Left renal pelvis (tissue), 4 donors: ENCODE measurements at regions not wholly inside any gene's neighbourhood (a gene's known extent, or its start where the extent isn't known, plus 50 kb on each side); places are given as distances from the start of the nearest gene placed in this dataset.
"Not testable (repeated sequence)": the region's sequence is repeated elsewhere in the genome, so short reads cannot be mapped to it uniquely, and the experiment has no call there.

Source experiments
- DNase-seq, 4 donors: peaks; one replicate each; pipeline ENCODE4 v3.0.0-alpha.2; 2013; ENCODE audit warnings: low read depth in 4 of 4, low spot score in 3 of 4

DNA sequence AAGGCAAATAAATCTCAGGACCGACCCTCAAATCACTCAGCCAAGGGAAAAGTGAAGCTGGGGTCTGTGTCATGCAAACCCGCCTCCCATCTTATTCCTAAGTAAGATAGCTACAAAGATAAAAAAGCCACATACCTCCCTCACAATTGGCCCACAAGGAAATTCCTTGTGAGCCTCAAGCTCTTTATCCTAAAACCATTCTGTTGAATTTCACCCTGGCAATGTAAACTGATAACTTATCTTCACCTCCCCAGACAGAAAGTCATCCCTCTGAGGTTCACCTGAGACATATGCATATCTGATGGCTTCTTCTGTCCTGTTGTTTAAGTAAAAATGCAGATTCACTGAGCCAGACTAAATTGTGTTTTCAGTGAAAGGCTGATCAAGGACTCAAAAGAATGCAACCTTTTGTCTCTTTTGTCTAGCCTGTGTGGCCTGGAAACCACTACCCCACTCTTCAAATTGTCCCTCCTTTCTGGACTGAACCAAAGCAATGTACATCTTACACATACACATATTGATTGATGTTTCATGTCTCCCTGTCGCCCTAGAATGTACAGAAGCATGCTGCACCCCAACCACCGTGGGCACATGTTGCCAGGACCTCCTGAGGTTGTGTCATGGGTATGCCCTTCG is 91.3 kb downstream of the MFAP3L start:
- no peak for DNase-seq

DNA sequence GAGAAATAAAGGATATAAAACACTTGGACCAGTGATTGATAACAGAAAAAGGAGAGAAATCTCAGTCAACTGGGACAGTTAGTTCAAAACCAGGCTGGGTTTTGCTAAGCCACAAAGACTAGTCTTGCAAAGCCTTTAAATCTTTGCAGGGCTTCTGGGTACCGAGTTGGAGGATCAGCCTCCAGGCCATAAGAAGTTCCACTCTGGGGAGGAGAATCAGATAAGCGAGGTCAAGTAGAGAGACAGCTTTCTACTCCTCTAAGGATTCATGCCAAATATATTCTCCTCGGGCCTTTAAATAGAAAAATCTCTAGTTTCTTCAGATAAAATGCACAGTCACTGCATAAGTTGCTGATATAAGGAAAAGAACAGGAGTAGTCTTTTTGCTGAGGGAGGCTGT is 92.7 kb downstream of the MFAP3L start:
- DNase-seq: no peak

DNA sequence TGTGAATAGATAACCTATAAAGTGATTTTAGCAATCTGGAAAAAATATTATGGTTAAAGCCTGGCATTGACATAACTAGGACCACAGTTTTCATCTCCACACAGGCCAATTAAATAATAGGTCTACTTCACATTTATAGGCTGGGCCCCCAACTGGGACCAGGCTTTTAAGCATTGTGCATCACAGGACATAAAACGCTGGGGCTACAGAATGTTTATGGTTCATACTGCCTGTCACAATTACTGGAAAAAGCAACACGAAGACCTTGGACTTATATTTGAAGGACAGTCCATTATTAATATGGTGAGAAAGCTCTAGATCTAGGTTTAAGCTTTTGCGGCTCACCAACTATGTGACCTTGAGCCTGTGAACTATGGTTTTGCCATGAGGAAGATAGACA is 94.2 kb downstream of the MFAP3L start:
- DNase-seq: no peak

DNA sequence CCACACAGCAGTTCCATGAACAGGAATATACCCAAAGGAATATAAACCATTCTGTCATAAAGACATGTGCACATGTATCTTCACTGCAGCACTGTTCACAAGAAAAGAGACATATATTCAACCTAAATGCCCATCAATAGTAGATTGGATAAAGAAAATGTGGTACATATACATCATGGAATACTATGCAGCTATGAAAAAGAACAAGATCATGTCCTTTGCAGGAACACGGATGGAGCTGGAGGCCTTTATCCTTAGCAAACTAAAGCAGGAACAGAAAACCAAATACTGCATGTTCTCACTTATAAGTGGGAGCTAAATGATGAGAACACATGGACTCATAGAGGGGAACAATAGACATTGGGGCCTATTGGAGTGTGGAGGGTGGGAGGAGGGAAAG is 95.4 kb downstream of the MFAP3L start:
- DNase-seq: not testable (repeated sequence)

DNA sequence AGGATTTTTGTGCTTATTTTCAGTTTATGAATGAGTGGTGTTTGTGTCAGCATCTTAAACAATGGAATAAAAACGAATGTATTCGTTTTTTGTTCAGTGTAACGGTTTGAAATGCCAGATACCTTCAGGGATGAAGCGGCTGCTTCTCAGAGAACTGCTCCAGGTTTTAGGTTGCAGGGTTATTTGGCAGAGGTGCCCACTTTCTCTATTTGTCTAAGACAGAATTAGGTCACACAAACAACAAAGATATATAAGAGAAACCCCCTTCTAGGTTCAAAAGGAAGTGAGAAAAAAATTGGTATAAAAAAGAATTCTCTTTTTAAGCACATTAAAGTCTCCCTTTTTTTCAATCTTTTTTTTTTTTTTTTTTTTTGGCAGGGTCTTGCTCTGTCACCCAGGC is 98.9 kb downstream of the MFAP3L start:
- DNase-seq: no peak

DNA sequence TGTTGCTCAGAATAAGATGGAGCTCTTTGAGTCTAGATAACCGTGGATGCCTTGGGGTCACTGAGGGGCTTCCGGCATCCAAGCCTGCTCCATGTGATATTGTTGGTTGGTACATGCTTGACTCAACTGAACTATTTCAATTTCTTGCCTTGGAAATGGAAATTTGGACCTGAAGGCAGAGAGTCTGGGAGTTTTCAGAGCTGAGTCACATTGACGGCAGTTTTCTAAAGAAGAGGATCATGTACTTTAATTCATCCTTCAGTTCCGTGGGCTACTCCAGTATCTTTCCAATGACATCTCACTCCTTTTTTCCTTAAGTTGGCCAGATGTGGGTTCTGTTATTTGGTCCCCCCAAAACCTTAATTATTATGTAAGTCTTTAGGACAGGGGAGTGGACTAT is 100.5 kb downstream of the MFAP3L start:
- DNase-seq: no peak

DNA sequence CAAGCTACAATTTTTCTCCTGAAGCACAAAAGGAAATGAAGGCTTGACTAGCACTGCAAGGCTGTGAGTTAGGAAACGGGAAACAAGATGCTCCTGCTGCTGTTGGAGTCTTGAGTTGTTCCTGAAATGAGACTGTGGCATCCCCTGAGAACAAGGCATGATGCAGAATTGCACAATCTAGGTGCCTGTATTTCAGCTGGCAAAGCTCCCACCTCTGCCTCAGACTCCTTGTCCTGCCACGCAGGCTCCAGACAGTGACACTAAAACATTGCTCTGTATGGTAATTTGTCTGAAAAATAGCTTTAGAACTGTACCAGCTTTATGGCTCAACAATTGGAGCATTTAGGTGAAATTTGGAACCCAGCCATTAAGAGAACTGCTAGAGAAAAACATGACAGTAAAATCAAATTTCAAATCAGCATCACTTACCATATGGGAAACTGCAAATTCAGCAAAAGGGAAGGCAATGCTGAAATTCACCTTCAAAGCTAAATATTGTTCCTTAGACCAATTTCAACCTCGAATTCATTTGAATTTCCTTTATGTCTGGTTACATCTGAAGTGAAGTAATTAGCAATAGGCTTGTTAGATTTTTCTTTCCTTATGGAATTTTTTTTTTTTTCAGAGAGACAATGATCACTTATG is 103.4 kb downstream of the MFAP3L start:
- no peak for DNase-seq

DNA sequence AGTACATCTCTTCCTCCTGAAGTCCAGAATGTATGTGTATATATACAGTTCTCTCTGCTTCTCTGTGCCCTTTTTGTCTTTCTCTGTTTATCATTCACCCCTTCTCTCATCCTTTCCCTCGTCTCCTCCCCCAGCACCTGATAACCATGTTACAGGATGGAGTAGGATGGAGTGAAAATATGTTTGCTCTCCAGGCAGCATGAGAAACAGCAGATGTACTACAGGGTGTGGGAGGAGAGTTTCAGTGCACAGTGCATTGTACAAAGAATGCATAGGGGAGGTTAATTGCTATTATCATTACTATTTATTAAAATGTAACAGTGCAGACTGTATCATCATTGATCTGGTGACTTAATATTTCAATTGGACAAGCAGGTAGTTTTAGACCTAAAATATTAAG is 104.5 kb downstream of the MFAP3L start:
- DNase-seq: no peak

DNA sequence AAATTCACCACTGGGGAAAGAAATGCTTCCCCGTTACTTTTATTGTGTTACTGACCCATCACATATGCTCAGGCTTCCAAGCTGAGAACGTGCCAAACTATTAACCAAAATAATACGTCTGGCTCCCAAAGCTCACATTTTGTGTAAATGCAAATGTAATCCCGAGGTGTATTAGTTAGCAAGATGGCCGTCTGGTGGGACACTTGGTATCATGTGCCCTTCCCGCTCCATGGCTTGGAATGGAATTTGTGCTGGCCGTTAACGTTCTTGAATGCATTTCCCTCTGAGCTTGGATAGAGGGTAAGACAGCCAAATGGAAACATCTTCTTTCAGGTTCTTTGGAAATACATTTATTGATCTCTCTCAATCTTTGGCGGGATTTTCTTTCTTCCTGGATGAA is 105.0 kb downstream of the MFAP3L start:
- no peak for DNase-seq

DNA sequence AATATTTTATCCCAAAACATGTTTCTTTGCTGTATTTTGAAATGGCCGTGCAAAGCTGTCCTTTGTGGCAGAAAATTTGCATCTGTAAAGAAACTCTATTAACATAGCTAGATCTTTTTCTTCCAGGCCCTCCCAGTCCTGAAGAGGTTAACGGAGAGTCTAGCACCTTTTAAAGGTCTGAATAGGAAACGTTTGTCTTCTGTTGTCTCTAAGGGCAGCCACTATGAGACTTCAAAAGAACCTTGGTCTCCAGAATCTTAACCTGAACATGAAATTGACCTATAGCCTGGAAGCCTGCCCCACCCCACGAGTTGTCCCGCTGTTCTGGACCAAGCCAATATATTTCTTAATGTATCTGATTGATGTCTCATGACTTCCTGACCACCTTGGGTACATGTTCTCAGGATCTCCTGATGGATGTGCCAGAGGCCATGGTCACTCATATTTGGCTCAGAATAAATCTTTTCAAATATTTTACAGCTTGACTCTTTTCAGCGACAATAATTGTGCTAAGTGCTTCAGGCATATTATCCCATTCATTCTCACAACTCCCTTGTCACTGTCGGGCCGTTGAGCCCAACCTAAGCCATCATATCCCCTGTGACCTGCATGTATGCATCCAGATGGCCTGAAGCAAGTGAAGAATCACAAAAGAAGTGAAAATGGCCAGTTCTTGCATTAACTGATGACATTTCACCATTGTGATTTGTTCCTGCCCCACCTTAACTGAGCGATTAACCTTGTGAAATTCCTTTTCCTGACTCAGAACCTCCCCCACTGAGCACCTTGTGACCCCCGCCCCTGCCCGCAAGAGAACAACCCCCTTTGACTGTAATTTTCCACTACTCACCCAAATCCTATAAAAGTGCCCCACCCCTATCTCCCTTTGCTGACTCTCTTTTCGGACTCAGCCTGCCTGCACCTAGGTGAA is 106.7 kb downstream of the MFAP3L start:
- DNase-seq: not testable (repeated sequence)

DNA sequence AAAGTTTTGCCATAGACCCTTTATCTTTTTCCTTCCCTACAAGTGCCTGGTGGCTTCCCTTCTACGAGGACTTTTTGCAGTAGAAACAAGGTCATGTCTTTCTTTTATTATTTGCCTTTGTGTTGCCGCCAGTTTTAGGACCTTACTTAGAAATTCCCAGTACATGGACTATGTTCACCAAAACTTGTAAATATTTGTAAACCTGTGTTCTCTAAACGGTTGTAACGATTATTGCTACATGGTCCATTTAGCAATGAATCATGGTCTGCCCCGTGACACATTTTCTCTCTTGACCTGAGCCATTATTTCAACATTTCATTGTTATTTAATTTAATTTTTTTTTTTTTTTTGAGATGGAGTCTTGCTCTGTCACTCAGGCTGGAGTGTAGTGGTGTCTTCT is 110.7 kb downstream of the MFAP3L start:
- DNase-seq: no peak

DNA sequence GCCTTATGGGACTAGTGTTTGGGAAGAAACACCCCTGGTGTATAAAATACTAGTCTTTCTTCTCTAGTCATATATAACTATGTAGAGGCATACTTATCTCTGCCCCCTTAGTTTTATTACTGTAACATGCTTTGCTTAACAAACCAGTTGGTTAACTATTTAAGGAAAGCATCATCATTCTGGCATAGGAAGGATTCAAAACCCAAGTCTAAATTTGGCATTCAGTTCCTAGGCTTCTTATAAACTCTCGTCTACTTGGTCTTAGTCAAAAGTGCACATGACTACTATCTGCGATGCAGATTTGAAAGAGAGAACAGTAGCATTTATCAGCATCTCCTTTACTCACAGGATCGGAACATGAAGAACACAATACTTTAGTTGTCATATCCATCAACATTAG is 111.3 kb downstream of the MFAP3L start:
- no peak for DNase-seq

DNA sequence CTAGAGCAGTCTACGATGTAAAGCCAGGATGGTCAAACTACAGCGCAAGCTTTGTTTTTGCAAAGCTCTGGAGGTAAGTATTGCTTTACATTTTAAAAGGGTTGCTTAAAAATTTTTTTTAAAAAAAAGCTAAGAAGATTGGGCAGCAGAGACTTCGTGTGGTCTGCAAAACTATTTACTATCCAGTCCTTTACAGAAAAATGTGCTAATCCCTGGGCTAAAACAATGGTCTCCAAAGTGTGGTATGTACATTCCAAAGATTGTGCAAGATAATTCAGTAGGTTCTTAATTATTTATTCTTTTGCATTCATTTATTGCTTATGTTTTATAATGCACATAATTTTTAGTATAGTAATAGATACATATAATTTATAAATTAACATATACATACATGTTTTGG is 113.2 kb downstream of the MFAP3L start:
- DNase-seq: no peak

DNA sequence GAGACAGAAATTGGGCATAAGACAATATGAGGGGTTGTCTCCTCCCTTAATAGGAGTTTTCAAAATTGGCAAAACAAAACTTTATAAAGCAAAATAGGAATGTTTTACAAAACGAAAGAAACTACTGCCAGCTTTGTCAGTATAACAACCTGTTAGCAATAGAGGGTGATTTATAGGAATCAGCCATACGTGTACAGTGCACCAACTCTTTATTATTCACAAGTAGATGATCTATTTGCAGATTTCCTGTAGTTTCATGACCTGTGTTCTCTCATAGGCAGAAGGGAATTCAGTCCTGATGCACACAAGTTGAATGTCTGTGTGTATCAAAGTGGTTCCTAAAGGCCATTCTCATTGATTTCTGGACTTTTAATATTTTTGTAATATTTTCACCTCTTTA is 116.3 kb downstream of the MFAP3L start:
- no peak for DNase-seq

DNA sequence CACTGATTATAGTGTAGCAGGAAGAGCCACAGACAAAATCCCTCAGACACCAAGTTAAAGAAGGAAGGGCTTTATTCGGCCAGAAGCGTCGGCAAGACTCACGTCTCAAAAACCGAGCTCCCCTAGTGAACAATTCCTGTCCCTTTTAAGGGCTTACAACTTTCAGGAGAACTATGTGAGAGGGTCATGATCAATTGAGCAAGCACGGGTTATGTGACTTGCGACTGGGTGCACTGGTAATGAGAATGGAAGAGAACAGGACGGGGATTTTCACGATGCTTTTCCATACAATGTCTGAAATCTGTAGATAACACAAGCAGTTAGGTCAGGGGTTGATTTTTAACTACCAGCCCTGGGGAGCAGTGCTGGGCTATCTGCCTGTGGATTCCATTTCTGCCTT is 116.7 kb downstream of the MFAP3L start:
- no peak for DNase-seq

DNA sequence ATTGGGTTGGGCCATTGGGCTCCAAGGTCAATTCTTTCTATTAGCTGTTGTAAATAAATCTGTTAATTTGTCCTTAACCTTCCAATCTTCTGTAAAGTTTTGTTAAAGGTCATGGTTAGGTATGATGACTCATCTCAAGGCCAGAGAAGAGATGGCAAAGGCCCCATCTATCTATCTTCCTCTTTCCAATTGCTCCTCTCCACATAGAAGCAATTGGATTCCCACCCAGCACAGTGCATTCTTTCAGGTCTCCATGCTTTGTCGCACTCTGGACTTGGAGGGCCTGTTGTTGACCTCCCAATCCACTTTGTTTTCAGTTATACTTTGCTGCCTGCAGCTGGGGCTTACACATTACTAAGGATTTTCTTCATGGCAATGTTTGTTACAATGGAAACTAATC is 118.5 kb downstream of the MFAP3L start:
- no peak for DNase-seq

DNA sequence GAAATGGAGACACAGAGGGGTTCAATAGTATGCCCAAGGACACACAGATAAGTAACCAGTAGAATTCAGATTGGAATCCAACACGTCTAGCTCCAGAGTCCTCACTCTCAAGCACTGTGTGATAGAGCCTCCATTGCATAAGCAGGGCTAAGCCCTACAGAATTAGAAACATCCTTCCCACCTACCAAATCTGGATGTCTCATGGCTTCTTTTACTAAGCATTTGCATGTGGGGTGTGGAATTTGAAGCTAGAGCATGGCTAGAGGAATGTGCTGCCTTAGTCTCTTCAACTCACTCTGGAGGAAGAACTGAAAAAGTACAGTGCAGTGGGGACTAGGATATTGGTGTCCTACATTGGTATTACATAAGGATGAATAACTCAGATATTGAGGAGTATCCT is 119.4 kb downstream of the MFAP3L start:
- DNase-seq: no peak

DNA sequence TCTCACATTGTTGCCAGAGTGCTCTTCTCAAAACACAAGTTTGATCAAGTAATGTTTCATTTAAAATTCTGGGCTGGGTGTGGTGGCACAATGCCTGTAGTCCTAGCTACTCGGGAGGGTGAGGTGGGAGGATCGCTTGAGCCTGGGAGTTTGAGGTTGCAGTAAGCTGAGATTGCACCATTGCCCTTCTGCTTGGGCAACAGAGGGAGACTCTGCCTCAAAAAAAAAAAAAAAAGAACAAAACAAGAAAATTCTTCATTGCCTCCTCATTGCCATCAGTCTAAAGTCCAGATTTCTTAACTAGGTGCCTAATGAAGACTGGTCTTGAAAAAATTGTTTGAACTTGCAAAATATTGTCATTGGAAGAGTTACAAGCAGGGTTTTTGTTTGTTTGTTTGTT is 120.1 kb downstream of the MFAP3L start:
- no peak for DNase-seq

DNA sequence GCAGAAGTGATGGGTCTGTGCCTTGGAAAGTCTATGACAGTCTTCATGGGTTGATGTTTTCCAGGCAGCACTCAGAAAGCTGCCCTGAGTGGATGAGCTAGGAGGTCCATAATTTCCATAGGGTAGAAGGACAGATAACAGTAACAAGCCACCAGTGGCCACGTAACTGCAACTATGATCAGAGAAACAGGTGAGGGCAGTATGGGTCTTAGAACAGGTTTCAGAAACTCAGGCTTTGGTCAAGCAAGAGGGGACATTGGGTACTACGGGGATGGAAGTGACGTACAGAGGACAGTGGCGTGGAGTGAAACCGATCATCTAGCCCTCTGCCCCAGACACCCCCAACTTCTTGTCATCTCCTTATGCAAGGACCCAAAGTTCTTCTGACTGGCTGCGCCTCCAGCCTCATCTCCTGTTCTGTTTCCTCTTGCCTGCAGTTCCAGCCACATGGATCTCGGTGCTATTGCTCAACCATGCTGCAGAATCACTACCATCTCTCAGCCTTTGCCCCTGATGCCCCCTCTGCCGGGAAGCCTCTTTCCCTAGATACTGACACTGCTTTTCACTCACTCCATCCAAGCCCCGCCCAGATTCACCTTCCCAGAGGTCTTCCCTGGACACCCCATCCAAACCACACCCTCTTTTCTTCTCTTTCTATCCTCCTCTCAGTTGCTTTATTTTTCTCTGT is 123.4 kb downstream of the MFAP3L start:
- DNase-seq: no peak

DNA sequence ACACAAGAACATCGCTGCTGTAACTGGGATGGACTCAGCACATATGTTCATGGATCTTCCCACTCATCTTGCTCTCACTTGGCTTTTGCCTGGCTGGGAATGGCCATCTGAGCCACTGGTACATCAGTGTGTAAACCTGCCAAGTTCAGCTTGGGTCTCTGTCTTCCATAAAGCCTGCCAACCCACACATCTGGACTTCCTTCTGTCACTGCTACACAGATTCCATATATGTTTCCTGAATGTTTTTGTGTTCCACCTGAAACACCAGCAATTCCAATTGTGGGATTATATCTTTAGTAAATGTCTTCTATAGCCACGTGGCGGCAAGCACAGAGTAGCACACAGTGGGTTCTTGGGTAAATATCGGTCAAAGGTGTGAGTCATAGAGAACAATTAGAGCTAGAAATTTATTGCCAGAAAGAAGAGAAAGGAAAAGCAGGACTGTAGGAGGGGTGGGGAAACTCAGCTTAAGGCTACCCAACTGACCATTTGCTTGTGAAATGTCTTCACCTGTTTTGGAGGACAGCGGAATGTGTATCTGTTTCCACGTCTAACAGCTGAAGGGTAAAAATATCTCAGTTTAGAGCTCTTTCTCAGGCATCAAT is 125.9 kb downstream of the MFAP3L start:
- DNase-seq: no peak

DNA sequence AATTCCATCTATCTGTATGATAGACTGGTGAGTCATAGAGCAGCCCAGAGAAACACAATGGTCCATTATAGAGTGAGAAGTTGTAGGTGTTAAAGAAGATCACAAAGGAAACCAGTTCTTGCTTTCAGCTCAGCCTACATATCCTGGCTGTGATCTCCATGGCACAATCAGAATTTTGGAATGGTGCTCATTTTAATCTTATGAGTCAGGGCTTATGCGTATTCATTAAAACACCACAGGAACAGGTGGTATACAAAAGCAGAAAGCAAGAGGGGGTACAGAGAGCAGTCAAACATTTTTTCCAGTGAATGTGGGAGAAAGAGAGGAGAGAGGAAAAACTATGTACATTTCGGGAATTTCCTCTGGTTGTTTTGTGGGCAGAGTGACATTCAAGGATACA is 126.9 kb downstream of the MFAP3L start:
- no peak for DNase-seq
